Pancreas (tissue), 10 donors: ENCODE measurements at regions not wholly inside any gene's neighbourhood (a gene's known extent, or its start where the extent isn't known, plus 50 kb on each side); places are given as distances from the start of the nearest gene placed in this dataset.

Experiments used
- ATAC-seq, 4 donors: fragments of 200-7000 bp; cut with Tn5 transposase; one replicate each; pipeline versions ENCODE4 v1.8.0 to v1.9.1; 2020; ENCODE audit warnings: mild to moderate bottlenecking in 4 of 4, moderate library complexity in 4 of 4
- DNase-seq, 6 donors: peaks; one replicate each; pipeline ENCODE4 v3.0.0-alpha.2; 2020
- FAIRE-seq: peaks from 2 replicates; lab custom pipeline; 2012; peaks lifted over from hg19 to GRCh38; lab: Jason Lieb, UNC
- H3K27ac ChIP-seq, 4 donors: fragments of 200-600 bp; sonication (generic); 1 replicate in 3 of 4; 2 replicates in 1 of 4; pipeline versions ENCODE4 v1.5.0 to v1.8.0; 2020
- H3K27me3 ChIP-seq, 4 donors: fragments of 200-600 bp; one replicate each; pipeline ENCODE4 v1.8.0; 2021
- H3K36me3 ChIP-seq, 3 donors: fragments of 200-600 bp; sonication (generic) in 1 of 3; one replicate each; pipeline versions ENCODE4 v1.5.0 to v1.8.0; 2020 to 2021
- H3K4me1 ChIP-seq, 3 donors: fragments of 200-600 bp; one replicate each; pipeline ENCODE4 v1.8.0; 2021
- H3K4me3 ChIP-seq, 4 donors: fragments of 200-600 bp; sonication (generic) in 2 of 4; one replicate each; pipeline versions ENCODE4 v1.5.0 to v1.8.0; 2020 to 2021
- H3K9me3 ChIP-seq, 4 donors: fragments of 200-600 bp; one replicate each; pipeline ENCODE4 v1.8.0; 2021
- WGBS, 2 donors: extraction: QIAGEN DNeasy Blood & Tissue Kit; methylation state at CpG; one replicate each; pipeline ENCODE4 v1.1.7; 2013; 5-methylcytosine and 5-hydroxymethylcytosine counted together
- intact Hi-C, 3 donors: fragments of 100-400 bp; cut with DNase I; formaldehyde crosslinking; loops; one replicate each; pipeline versions ENCODE4 v1.11.1 to v1.14.2; 2022
- TF ChIP-seq, protein P1 (sequence below), 4 donors: fragments of 200-600 bp; sonication (generic) in 3 of 4; IDR thresholded peaks; one replicate each; pipeline versions ENCODE4 v1.5.0 to v1.8.0; 2021; ENCODE audit warnings: antibody characterized with exemption in 4 of 4
- donor health status: healthy with polysubstance abuse.
- donor health status: DM: no; HTN: no; CAD: no; lungs with moderate emphysema.
- donor health status: DM: no; HTN: no; CAD: no.
- donor health status: control.
- donor health status: control.
- donor health status: Bipolar disorder and iron deficiency.
- donor health status: DM: yes; HTN: yes; CAD: no.
- donor health status: DM: no; HTN: no; CAD: no.
- donor health status: DM: no; HTN: no; CAD: no.
- donor health status: DM: yes; HTN: yes; CAD: no.

DNA sequence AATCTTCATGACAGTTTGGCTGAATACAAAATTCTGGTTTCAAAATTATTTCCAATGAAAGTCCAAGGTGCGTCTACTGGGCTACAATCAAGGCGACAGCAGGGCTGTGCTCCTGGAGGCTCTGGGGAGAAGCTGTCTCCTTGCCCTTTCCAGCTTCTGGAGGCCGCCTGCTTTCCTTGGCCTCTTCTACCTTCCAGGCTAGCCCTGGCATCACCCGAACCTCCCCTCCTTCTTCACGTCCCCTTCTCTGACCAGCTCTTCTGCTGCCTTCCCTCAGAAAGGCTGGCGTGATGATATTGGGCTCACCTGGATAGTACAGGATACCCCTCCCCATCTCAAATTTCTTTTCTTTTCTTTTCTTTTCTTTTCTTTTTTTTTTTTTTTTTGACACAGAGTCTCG, 115.5 kb downstream of the KCNF1 start:
- no peak overlapping the region for H3K4me3 ChIP-seq
- no peaks in the 10 kb centered on the region for H3K36me3 ChIP-seq
- no peak for ATAC-seq
- no peak overlapping the region for H3K27ac ChIP-seq
- peaks cover 3 to 18% (median 7%) of the 10 kb centered on the region in 3 donors for H3K4me1 ChIP-seq
- FAIRE-seq = no peak
- TF ChIP-seq, protein P1, sequence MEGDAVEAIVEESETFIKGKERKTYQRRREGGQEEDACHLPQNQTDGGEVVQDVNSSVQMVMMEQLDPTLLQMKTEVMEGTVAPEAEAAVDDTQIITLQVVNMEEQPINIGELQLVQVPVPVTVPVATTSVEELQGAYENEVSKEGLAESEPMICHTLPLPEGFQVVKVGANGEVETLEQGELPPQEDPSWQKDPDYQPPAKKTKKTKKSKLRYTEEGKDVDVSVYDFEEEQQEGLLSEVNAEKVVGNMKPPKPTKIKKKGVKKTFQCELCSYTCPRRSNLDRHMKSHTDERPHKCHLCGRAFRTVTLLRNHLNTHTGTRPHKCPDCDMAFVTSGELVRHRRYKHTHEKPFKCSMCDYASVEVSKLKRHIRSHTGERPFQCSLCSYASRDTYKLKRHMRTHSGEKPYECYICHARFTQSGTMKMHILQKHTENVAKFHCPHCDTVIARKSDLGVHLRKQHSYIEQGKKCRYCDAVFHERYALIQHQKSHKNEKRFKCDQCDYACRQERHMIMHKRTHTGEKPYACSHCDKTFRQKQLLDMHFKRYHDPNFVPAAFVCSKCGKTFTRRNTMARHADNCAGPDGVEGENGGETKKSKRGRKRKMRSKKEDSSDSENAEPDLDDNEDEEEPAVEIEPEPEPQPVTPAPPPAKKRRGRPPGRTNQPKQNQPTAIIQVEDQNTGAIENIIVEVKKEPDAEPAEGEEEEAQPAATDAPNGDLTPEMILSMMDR (IDR thresholded peaks at IDR 0.05) = no peak
- no peaks in the 10 kb centered on the region for H3K9me3 ChIP-seq
- intact Hi-C loops = no loop called here
- DNase-seq = no peak
- 93 to 97% methylated on average over 7 of the region's 7 CpGs for WGBS, 2 donors
- no peaks in the 10 kb centered on the region for H3K27me3 ChIP-seq

DNA sequence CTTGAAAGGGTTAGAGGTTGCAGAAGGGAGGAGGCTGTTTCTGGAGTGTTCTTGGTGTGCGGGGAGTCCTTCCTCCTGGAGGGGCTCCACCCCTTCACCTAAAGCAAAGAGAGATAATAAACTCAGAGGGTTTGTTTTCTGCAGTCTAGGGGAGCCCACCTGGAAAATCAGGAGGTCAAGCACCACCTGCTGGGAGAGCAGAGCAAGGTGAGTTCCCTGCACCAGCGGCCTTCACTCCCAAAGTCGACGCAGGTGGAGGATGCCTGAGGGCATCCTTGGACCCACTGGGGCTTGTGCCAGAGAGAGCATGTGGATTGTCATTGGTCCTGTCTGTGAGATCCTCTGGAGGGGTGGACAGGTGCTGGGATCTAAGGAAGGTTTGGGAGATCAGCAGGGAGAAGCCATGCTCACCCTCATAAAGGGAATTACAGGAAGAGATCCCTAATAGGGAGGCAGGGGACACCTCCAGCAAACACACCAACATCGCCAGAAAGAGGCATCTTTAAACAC, 116.7 kb downstream of the KCNF1 start:
- Histone ChIP-seq H3K4me1 (peaks cover 0 to 18% (median 7%) of the 10 kb centered on the region in 3 donors), H3K36me3 (no peaks in the 10 kb centered on the region), H3K27me3 (no peaks in the 10 kb centered on the region), H3K9me3 (no peaks in the 10 kb centered on the region), H3K27ac (no peak overlapping the region), H3K4me3 (no peak overlapping the region)
- DNase-seq (no peak), ATAC-seq (no peak), FAIRE-seq (no peak)
- 71 to 73% methylated on average over 5 of the region's 5 CpGs for WGBS, 2 donors
- TF ChIP-seq, protein P1 (IDR thresholded peaks at IDR 0.05) = no peak
- intact Hi-C loops = no loop called here

DNA sequence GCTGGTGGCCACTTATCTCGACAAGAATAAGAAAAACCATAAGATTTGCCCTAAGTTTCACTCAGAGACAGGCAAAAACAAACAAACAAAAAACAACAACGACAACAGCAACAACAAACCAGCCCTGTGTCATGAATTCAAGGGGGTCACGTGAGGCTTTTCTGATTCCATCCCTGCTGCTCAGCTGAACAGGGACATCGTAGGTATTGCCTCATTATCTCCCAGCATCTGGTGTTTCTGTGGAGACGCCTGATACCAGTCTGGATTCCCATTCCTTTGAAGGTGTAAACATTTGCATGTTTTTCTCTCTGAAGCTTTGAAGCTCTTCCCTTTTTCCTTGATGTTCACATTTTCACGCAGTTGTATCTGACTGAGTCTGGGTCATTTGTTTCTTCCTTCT, 117.4 kb downstream of the KCNF1 start:
- no peak for DNase-seq
- intact Hi-C loops = no loop called here
- Histone ChIP-seq H3K4me3 (no peak overlapping the region), H3K36me3 (no peaks in the 10 kb centered on the region), H3K27me3 (no peaks in the 10 kb centered on the region), H3K27ac (no peak overlapping the region), H3K9me3 (no peaks in the 10 kb centered on the region), H3K4me1 (peaks cover 0 to 18% (median 7%) of the 10 kb centered on the region in 3 donors)
- no peak for FAIRE-seq
- TF ChIP-seq, protein P1 (IDR thresholded peaks at IDR 0.05) = no peak
- no peak for ATAC-seq
- WGBS, 2 donors = 73 to 77% methylated on average over 6 of the region's 6 CpGs

DNA sequence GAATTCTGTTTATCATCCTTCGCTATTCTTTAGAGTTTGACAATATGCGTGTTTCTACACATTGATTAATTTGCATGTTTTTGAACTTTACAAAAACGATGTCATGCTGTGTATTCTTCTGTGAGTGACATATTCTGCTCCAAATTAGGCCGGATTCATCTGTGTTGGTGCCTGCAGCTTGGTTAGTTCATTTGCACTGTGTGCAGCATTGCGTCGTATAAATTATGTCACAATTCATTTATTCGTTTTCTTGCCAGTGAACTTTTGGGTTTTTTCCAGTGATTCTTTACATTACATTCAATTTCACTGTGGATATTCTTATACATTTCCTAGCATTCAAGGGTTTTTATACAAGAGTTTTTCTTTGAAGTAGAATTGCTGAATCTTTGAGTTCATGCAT, 118.3 kb downstream of the KCNF1 start:
- no peaks in the 10 kb centered on the region for H3K9me3 ChIP-seq
- no peak for FAIRE-seq

DNA sequence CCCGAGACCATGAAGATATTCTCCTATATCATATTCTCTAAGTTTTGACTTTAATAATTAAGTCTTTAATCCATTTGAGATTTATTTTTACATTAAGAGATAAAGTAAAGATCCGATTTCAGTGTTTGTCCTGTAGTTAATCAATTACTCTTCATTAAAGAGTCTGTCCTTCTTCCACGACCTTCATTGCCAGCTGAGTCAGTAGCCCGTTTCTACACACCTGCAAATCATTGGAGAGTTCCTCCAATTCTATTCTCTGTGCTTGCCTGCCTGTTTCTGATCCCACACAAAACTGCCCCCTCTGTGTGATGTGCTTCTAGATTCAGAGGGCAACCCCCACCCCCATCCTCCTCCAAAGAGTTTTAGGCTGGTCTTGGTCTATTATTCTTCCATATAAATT, 119.2 kb downstream of the KCNF1 start:
- FAIRE-seq (no peak), ATAC-seq (peak; percentile 78 to 94 (median 86))
- no peak overlapping the region for H3K27ac ChIP-seq

More for the DNA sequence above, 118.3 kb downstream of the KCNF1 start:
- intact Hi-C loops = no loop called here
- Histone ChIP-seq H3K4me3 (no peak overlapping the region), H3K27me3 (no peaks in the 10 kb centered on the region), H3K27ac (no peak overlapping the region), H3K4me1 (peaks cover 0 to 18% (median 7%) of the 10 kb centered on the region in 3 donors), H3K36me3 (no peaks in the 10 kb centered on the region)
- 87 to 88% methylated on average over 7 of the region's 7 CpGs for WGBS, 2 donors
- TF ChIP-seq, protein P1 (IDR thresholded peaks at IDR 0.05) = no peak
- DNase-seq = no peak
- no peak for ATAC-seq

More for the DNA sequence above, 119.2 kb downstream of the KCNF1 start:
- peaks cover 0 to 18% (median 7%) of the 10 kb centered on the region in 3 donors for H3K4me1 ChIP-seq
- no peaks in the 10 kb centered on the region for H3K27me3 ChIP-seq
- intact Hi-C loops = no loop called here
- no peaks in the 10 kb centered on the region for H3K36me3 ChIP-seq
- 8 to 12% methylated on average over 4 of the region's 4 CpGs for WGBS, 2 donors
- TF ChIP-seq, protein P1 (IDR thresholded peaks at IDR 0.05) = no peak
- no peaks in the 10 kb centered on the region for H3K9me3 ChIP-seq
- peak in 3 of 6 donors; percentile 19 to 31 (median 20) for DNase-seq
- H3K4me3 ChIP-seq = no peak overlapping the region
